ENCODE measurements at regions not wholly inside any gene's neighbourhood (a gene's known extent, or its start where the extent isn't known, plus 50 kb on each side); places are given as distances from the start of the nearest gene placed in this dataset.
A peak's percentile ranks its signal among the peaks of the same experiment; 100 is the strongest.

- H3K36me3 ChIP-seq = no peaks in the 10 kb centered on the region
- no peak overlapping the region for H3K4me3 ChIP-seq
- 32% methylated on average over 5 of the region's 5 CpGs for WGBS
- no peak overlapping the region for H3K27ac ChIP-seq
- DNase-seq (ENCODE audit: low spot score) = no peak
- no peaks in the 10 kb centered on the region for H3K27me3 ChIP-seq (replicated peaks; ENCODE audit: insufficient read depth)
- no peaks in the 10 kb centered on the region for H3K9me3 ChIP-seq
- intact Hi-C loops (cut with DNase I) = loop anchor here (2.0 to 5.0 kb wide), 2 partner anchors 39 to 76 kb away; no protein-coding TSS in a partner anchor
- TF ChIP-seq POLR2A (IDR thresholded peaks at IDR 0.05) (no peak), CTCF (IDR thresholded peaks at IDR 0.05) (peak in 2 of 4 experiments; percentile 10 to 28)
- H3K4me1 ChIP-seq (replicated peaks) = no peaks in the 10 kb centered on the region
Measured at GRCh38 chr18:59783138-59783537, 85.9 kb upstream of the CCBE1 start.

GRCh38 chr18:59779979-59780378 lies 82.8 kb upstream of the CCBE1 start:
- intact Hi-C loops (cut with DNase I) = loop anchor here (5.0 kb wide), 1 partner anchor 42 kb away; no protein-coding TSS in a partner anchor
- Histone ChIP-seq H3K9me3 (no peaks in the 10 kb centered on the region), H3K27me3 (replicated peaks; ENCODE audit: insufficient read depth) (no peaks in the 10 kb centered on the region), H3K36me3 (no peaks in the 10 kb centered on the region), H3K4me3 (no peak overlapping the region), H3K27ac (no peak overlapping the region), H3K4me1 (replicated peaks) (no peaks in the 10 kb centered on the region)
- 26% methylated on average over 2 of the region's 2 CpGs for WGBS
- TF ChIP-seq CTCF (IDR thresholded peaks at IDR 0.05) = no peak
- TF ChIP-seq POLR2A (IDR thresholded peaks at IDR 0.05) = no peak
- no peak for TF ChIP-seq POLR2AphosphoS5 (IDR thresholded peaks at IDR 0.05)
- no peak for DNase-seq (ENCODE audit: low spot score)

GRCh38 chr18:59778434-59778833 lies 81.2 kb upstream of the CCBE1 start:
- no peaks in the 10 kb centered on the region for H3K9me3 ChIP-seq
- H3K27ac ChIP-seq = no peak overlapping the region
- H3K36me3 ChIP-seq = no peaks in the 10 kb centered on the region
- no peaks in the 10 kb centered on the region for H3K4me1 ChIP-seq (replicated peaks)
- H3K4me3 ChIP-seq = no peak overlapping the region
- no peaks in the 10 kb centered on the region for H3K27me3 ChIP-seq (replicated peaks; ENCODE audit: insufficient read depth)
- TF ChIP-seq CTCF (IDR thresholded peaks at IDR 0.05) (no peak), POLR2A (IDR thresholded peaks at IDR 0.05) (no peak), POLR2AphosphoS5 (IDR thresholded peaks at IDR 0.05) (no peak)
- intact Hi-C loops (cut with DNase I) = no loop called here
- WGBS = 83% methylated on average over 1 of the region's 1 CpG
- no peak for DNase-seq (ENCODE audit: low spot score)

GRCh38 chr18:59777636-59778035 lies 80.4 kb upstream of the CCBE1 start:
- no peak for TF ChIP-seq CTCF (IDR thresholded peaks at IDR 0.05)
- no peak for TF ChIP-seq POLR2A (IDR thresholded peaks at IDR 0.05)
- TF ChIP-seq POLR2AphosphoS5 (IDR thresholded peaks at IDR 0.05) = no peak

GRCh38 chr18:59769129-59769865 lies 72.1 kb upstream of the CCBE1 start:
- H3K36me3 ChIP-seq = no peaks in the 10 kb centered on the region
- whole genome bisulfite sequencing = 59% methylated on average over 3 of the region's 3 CpGs
- intact Hi-C loops (cut with DNase I) = no loop called here

More at GRCh38 chr18:59777636-59778035, 80.4 kb upstream of the CCBE1 start:
- Histone ChIP-seq H3K27ac (no peak overlapping the region), H3K36me3 (no peaks in the 10 kb centered on the region), H3K4me3 (no peak overlapping the region), H3K4me1 (replicated peaks) (no peaks in the 10 kb centered on the region), H3K9me3 (no peaks in the 10 kb centered on the region), H3K27me3 (replicated peaks; ENCODE audit: insufficient read depth) (no peaks in the 10 kb centered on the region)
- intact Hi-C loops (cut with DNase I) = no loop called here
- no peak for DNase-seq (ENCODE audit: low spot score)
- WGBS = 95% methylated on average over 5 of the region's 5 CpGs

More at GRCh38 chr18:59769129-59769865, 72.1 kb upstream of the CCBE1 start:
- Histone ChIP-seq H3K4me3 (no peak overlapping the region), H3K27me3 (replicated peaks; ENCODE audit: insufficient read depth) (no peaks in the 10 kb centered on the region), H3K4me1 (replicated peaks) (no peaks in the 10 kb centered on the region), H3K27ac (no peak overlapping the region), H3K9me3 (no peaks in the 10 kb centered on the region)
- DNase-seq (ENCODE audit: low spot score) = no peak
- TF ChIP-seq POLR2A (IDR thresholded peaks at IDR 0.05) (no peak), POLR2AphosphoS5 (IDR thresholded peaks at IDR 0.05) (no peak), CTCF (IDR thresholded peaks at IDR 0.05) (no peak)
